Smooth muscle cell (in vitro differentiated cells): ENCODE measurements at regions not wholly inside any gene's neighbourhood (a gene's known extent, or its start where the extent isn't known, plus 50 kb on each side); places are given as distances from the start of the nearest gene placed in this dataset.

Source experiments
- DNase-seq: peaks from one replicate; lab custom pipeline; 2025; ENCODE audit not compliant: unreplicated experiment; lab: John Stamatoyannopoulos, UW
- H2AFZ ChIP-seq: fragments of 200-600 bp; sonication (generic); 2 replicates; pipeline ENCODE4 v1.6.0; 2016; ENCODE audit warnings: antibody characterized with exemption, low read depth, mild to moderate bottlenecking
- H3F3A ChIP-seq: fragments of 200-600 bp; sonication (generic); 2 replicates; pipeline ENCODE4 v1.6.0; 2017; ENCODE audit warnings: antibody characterized with exemption, low read depth
- H3K27ac ChIP-seq: fragments of 200-600 bp; sonication (generic); 2 replicates; pipeline ENCODE4 v1.5.1; 2016; ENCODE audit warnings: low read depth, mild to moderate bottlenecking
- H3K27me3 ChIP-seq: fragments of 200-600 bp; sonication (generic); 2 replicates; pipeline ENCODE4 v1.6.1; 2016; ENCODE audit warnings: low read depth, mild to moderate bottlenecking
- H3K36me3 ChIP-seq: fragments of 200-600 bp; sonication (generic); 2 replicates; pipeline ENCODE4 v1.5.1; 2016; ENCODE audit warnings: low read depth
- H3K4me1 ChIP-seq: fragments of 200-600 bp; sonication (generic); 2 replicates; pipeline ENCODE4 v1.5.1; 2016; ENCODE audit warnings: low read depth
- H3K4me2 ChIP-seq: fragments of 200-600 bp; sonication (generic); 2 replicates; pipeline ENCODE4 v1.6.0; 2016; ENCODE audit warnings: mild to moderate bottlenecking
- H3K4me3 ChIP-seq: fragments of 200-600 bp; sonication (generic); 2 replicates; pipeline ENCODE4 v1.5.1; 2016; ENCODE audit warnings: mild to moderate bottlenecking
- H3K79me2 ChIP-seq: fragments of 200-600 bp; sonication (generic); 2 replicates; pipeline ENCODE4 v1.6.0; 2016; ENCODE audit warnings: low read depth, mild to moderate bottlenecking
- H3K9ac ChIP-seq: fragments of 200-600 bp; sonication (generic); 2 replicates; pipeline ENCODE4 v1.6.0; 2016; ENCODE audit warnings: low read depth
- H3K9me3 ChIP-seq: fragments of 200-600 bp; sonication (generic); replicated peaks from 2 replicates; pipeline ENCODE4 v1.5.1; 2016; ENCODE audit warnings: low read depth
- H4K20me1 ChIP-seq: fragments of 200-600 bp; sonication (generic); 2 replicates; pipeline ENCODE4 v1.6.0; 2016; ENCODE audit warnings: low read depth
- CTCF ChIP-seq: fragments of 200-600 bp; sonication (generic); IDR thresholded peaks from 2 replicates; pipeline ENCODE4 v1.5.1; 2017; ENCODE audit warnings: borderline replicate concordance, mild to moderate bottlenecking, antibody characterized with exemption; ENCODE audit not compliant: insufficient read depth, poor library complexity, severe bottlenecking
- WGBS: methylation state at CpG from one replicate; pipeline ENCODE4 v1.1.7; 2016; ENCODE audit warnings: low lambda C conversion rate; 5-methylcytosine and 5-hydroxymethylcytosine counted together

GRCh38 chr4:135073389-135073788 lies 871.8 kb upstream of the PABPC4L start:
- WGBS: 77% methylated on average over 2 of the region's 2 CpGs
- Histone ChIP-seq H3K4me2 (no peak overlapping the region), H3F3A (no peaks in the 10 kb centered on the region), H3K9ac (no peak overlapping the region), H3K27ac (no peak overlapping the region), H3K9me3 (no peaks in the 10 kb centered on the region), H3K4me3 (no peak overlapping the region), H3K4me1 (no peaks in the 10 kb centered on the region), H3K79me2 (no peaks in the 10 kb centered on the region), H3K27me3 (no peaks in the 10 kb centered on the region), H4K20me1 (no peaks in the 10 kb centered on the region), H2AFZ (no peak overlapping the region), H3K36me3 (no peaks in the 10 kb centered on the region)
- TF ChIP-seq CTCF: no peak
- DNase-seq: no peak

DNA sequence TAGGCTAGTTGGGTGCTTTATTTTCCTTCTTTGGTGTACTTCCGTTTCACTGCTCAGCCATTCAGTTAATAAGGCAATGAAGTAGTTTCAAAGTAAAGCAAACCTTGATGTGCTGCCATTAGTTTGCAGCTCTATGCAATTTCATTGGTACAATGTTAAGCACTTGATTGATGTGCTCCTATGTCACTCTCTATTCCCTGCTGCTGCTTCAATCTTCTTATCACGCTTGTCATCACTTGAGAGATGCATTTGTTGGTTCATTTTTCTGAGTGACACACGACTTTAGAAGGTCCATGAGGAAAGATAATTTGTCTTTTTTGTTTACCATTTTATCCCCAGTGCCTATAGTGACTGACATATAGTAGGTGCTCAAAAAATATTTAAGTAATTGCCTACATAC lies 871.0 kb upstream of the PABPC4L start:
- Histone ChIP-seq H3K9ac (no peak overlapping the region), H3K36me3 (no peaks in the 10 kb centered on the region), H3K9me3 (no peaks in the 10 kb centered on the region), H3F3A (no peaks in the 10 kb centered on the region), H2AFZ (no peak overlapping the region), H3K27me3 (no peaks in the 10 kb centered on the region), H3K4me3 (no peak overlapping the region), H4K20me1 (no peaks in the 10 kb centered on the region), H3K4me2 (no peak overlapping the region), H3K27ac (no peak overlapping the region), H3K4me1 (no peaks in the 10 kb centered on the region), H3K79me2 (no peaks in the 10 kb centered on the region)
- no peak for DNase-seq
- WGBS: 50% methylated on average over 3 of the region's 3 CpGs
- no peak for TF ChIP-seq CTCF

- Histone ChIP-seq H3K9ac (no peak overlapping the region), H4K20me1 (no peaks in the 10 kb centered on the region), H2AFZ (no peak overlapping the region), H3K4me2 (no peak overlapping the region), H3K36me3 (no peaks in the 10 kb centered on the region), H3K4me3 (no peak overlapping the region), H3K9me3 (no peaks in the 10 kb centered on the region), H3K79me2 (no peaks in the 10 kb centered on the region), H3K27ac (no peak overlapping the region), H3F3A (no peaks in the 10 kb centered on the region), H3K27me3 (no peaks in the 10 kb centered on the region), H3K4me1 (no peaks in the 10 kb centered on the region)
- DNase-seq: no peak
- WGBS: 48% methylated on average over 2 of the region's 2 CpGs
- TF ChIP-seq CTCF: no peak
These were observed 863.8 kb upstream of the PABPC4L start for GRCh38 chr4:135065366-135065765.

DNA sequence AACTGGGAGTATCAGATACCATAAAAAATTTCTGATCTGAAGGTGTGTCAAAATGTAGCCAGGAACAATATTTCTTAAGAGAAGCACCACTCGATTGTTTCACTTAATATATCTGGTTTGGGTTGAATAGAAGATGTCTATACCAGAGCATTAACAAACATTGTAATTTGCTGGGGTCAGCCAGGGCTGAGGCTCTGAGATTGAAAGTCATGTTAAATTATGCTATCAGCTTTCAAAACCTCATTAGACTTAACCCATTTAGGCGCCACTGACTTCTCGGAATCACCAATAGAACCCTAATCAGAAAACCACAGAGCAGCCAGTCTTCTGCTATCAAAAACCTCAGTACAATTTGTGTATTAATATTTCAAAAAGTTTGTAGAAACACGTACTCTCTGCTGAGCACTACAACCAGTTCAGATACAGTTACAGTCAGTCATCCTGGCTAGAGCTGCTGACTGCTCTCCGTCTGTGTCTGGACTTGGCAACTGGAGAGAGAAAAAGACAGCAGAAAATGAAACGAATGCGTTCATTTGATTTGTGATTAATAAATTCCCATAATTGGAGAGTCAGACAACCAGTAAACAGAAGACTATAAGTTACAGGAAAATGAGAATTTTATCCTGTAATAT lies 848.6 kb upstream of the PABPC4L start:
- no peaks in the 10 kb centered on the region for H3F3A ChIP-seq
- H3K4me3 ChIP-seq: no peak overlapping the region
- no peaks in the 10 kb centered on the region for H3K27me3 ChIP-seq
- no peaks in the 10 kb centered on the region for H4K20me1 ChIP-seq
- 80% methylated on average over 7 of the region's 7 CpGs for WGBS
- no peak overlapping the region for H3K9ac ChIP-seq
- no peaks in the 10 kb centered on the region for H3K79me2 ChIP-seq
- no peak overlapping the region for H2AFZ ChIP-seq
- no peak overlapping the region for H3K27ac ChIP-seq
- TF ChIP-seq CTCF: no peak
- H3K36me3 ChIP-seq: no peaks in the 10 kb centered on the region
- no peak overlapping the region for H3K4me2 ChIP-seq
- no peak for DNase-seq
- no peaks in the 10 kb centered on the region for H3K9me3 ChIP-seq
- no peaks in the 10 kb centered on the region for H3K4me1 ChIP-seq
